Tongue (tissue), 1 donor: ENCODE measurements at regions not wholly inside any gene's neighbourhood (a gene's known extent, or its start where the extent isn't known, plus 50 kb on each side); places are given as distances from the start of the nearest gene placed in this dataset.
A peak's percentile ranks its signal among the peaks of the same experiment; 100 is the strongest.

Experiments used
- DNase-seq: peaks from one replicate; pipeline ENCODE4 v3.0.0-alpha.2; 2015

- no peak for DNase-seq
Measured at GRCh38 chr2:207449642-207450165, 80.1 kb upstream of the CREB1 start.

GRCh38 chr2:207450186-207450585 is 79.6 kb upstream of the CREB1 start:
- DNase-seq: no peak

GRCh38 chr2:207458582-207458981 is 71.2 kb upstream of the CREB1 start:
- DNase-seq: no peak

- DNase-seq: no peak
Measured at GRCh38 chr2:207459990-207460757, 69.6 kb upstream of the CREB1 start.

GRCh38 chr2:207463433-207463832 is 66.3 kb upstream of the CREB1 start:
- no peak for DNase-seq

GRCh38 chr2:207464007-207464406 is 65.8 kb upstream of the CREB1 start:
- no peak for DNase-seq

GRCh38 chr2:207465894-207466293 is 63.9 kb upstream of the CREB1 start:
- no peak for DNase-seq

GRCh38 chr2:207467716-207468347 is 61.9 kb upstream of the CREB1 start:
- DNase-seq: no peak

- DNase-seq: no peak
Measured at GRCh38 chr2:207468488-207468887, 61.3 kb upstream of the CREB1 start.

- DNase-seq: no peak
Measured at GRCh38 chr2:207469451-207469850, 60.3 kb upstream of the CREB1 start.

- DNase-seq: no peak
Measured at GRCh38 chr2:207469943-207470729, 59.6 kb upstream of the CREB1 start.

GRCh38 chr2:207471261-207471660 is 58.5 kb upstream of the CREB1 start:
- DNase-seq: no peak

- DNase-seq: no peak
Measured at GRCh38 chr2:207472343-207473048, 57.3 kb upstream of the CREB1 start.

- DNase-seq: peak; percentile 83
Measured at GRCh38 chr2:207473049-207473930, 56.5 kb upstream of the CREB1 start.

GRCh38 chr2:207473931-207474235 is 55.9 kb upstream of the CREB1 start:
- DNase-seq: no peak

- peak; percentile 86 for DNase-seq
Measured at GRCh38 chr2:207474863-207475485, 54.8 kb upstream of the CREB1 start.

GRCh38 chr2:207475546-207475945 is 54.2 kb upstream of the CREB1 start:
- DNase-seq: no peak

GRCh38 chr2:207477896-207478295 is 51.9 kb upstream of the CREB1 start:
- DNase-seq: no peak

GRCh38 chr2:207478572-207478971 is 51.2 kb upstream of the CREB1 start:
- no peak for DNase-seq

- DNase-seq: no peak
Measured at GRCh38 chr2:207479198-207479785, 50.5 kb upstream of the CREB1 start.
